ENCODE measurements at regions not wholly inside any gene's neighbourhood (a gene's known extent, or its start where the extent isn't known, plus 50 kb on each side); places are given as distances from the start of the nearest gene placed in this dataset.

DNA sequence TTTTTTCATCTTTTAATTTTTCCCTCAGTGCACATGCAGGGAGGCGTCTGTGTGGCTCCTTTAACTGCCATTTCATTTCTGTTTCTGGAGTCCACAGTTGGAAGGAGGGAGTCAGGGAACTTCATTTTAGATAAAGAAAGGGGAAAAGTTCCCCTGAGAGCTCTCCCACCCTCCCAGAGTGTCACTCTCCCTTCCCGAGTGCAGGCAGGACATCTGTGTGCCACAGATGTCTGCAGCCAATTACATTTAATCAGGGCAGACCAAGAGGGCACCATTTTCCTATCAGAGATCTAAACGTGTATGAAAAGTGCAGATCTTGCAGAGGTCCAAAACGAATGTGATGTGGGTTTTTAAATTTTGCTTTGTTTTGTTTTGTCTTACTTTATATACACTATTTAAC, 96.6 kb downstream of the PXDC1 start (continued):
- TF ChIP-seq CTCF (conservative IDR thresholded peaks at IDR 0.05; ENCODE audit: low read depth in 2 of 2): no peak

- H3K27ac ChIP-seq (ENCODE audit: low read depth): no peak overlapping the region
- no peaks in the 10 kb centered on the region for H3K79me2 ChIP-seq (replicated peaks; ENCODE audit: insufficient read depth)
- Mint-ChIP-seq H3K4me1 (no peaks in the 10 kb centered on the region), H3K36me3 (ENCODE audit: low read depth) (no peaks in the 10 kb centered on the region), H3K4me3 (no peak overlapping the region), H3K27me3 (ENCODE audit: insufficient read depth, low read depth, poor library complexity) (peaks cover 4% of the 10 kb centered on the region), H3K27ac (no peak overlapping the region), H3K9me3 (no peaks in the 10 kb centered on the region; the same call in 1 of the 3 replicates)
- no peak for DNase-seq (ENCODE audit: low spot score)
- H2AFZ ChIP-seq: no peak overlapping the region
- no peaks in the 10 kb centered on the region for H3F3A ChIP-seq (replicated peaks; ENCODE audit: low read depth)
- no peaks in the 10 kb centered on the region for H3K36me3 ChIP-seq (ENCODE audit: insufficient read depth)
- no peak for ATAC-seq
- no peak overlapping the region for H3K4me2 ChIP-seq
- H3K9me2 ChIP-seq (ENCODE audit: insufficient read depth): 0 out of 2 replicates have a peak, but pooled peaks cover 6% of the 10 kb centered on the region
- H3K4me1 ChIP-seq (ENCODE audit: insufficient read depth): no peaks in the 10 kb centered on the region
- H3K27me3 ChIP-seq (ENCODE audit: insufficient read depth): no peaks in the 10 kb centered on the region
- H3K4me3 ChIP-seq: no peak overlapping the region
- TF ChIP-seq ZNF114 (CRISPR knock-in tag; IDR thresholded peaks at IDR 0.05) (no peak), CTCF (conservative IDR thresholded peaks at IDR 0.05; ENCODE audit: low read depth in 2 of 2) (no peak), ZNF462 (CRISPR knock-in tag; IDR thresholded peaks at IDR 0.05) (no peak)
- no peaks in the 10 kb centered on the region for H4K20me1 ChIP-seq (replicated peaks; ENCODE audit: insufficient read depth)
Observed at GRCh38 chr6:3654436-3654835, 97.1 kb downstream of the PXDC1 start.
